ENCODE measurements at regions not wholly inside any gene's neighbourhood (a gene's known extent, or its start where the extent isn't known, plus 50 kb on each side); places are given as distances from the start of the nearest gene placed in this dataset.

DNA sequence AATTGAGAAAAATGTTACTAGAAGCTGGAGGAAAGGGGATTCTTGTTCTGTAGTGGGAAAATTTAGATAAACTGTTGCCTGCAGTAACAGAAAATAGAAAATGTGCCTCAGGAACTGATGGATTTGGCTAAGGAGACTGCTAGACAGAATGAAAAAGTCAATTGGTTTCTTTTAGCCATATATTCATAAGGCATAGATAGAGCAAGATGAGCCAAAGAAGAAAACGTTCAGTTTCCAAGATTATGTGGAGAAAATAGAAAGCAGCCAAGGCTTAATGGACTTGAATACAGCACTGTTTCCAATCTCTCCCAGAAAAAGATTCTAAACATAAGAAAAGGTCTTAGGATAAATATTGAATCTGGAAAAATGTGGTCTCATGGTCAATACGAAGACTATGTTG is 115.1 kb upstream of the TCF21 start (continued):
- TF ChIP-seq HDAC2 (IDR thresholded peaks at IDR 0.05; ENCODE audit: borderline replicate concordance in 1 of 2, low read depth in 2 of 2, low read length in 2 of 2) (no peak), MAFK (IDR thresholded peaks at IDR 0.05; ENCODE audit: low read depth, low read length) (no peak), NRF1 (IDR thresholded peaks at IDR 0.05; ENCODE audit: low read depth, low read length) (no peak), TCF12 (IDR thresholded peaks at IDR 0.05; ENCODE audit: low read depth, low read length) (no peak)

Measured in H1 (cell line).